GM19351 (cell line): ENCODE measurements at regions not wholly inside any gene's neighbourhood (a gene's known extent, or its start where the extent isn't known, plus 50 kb on each side); places are given as distances from the start of the nearest gene placed in this dataset.

Experiments
- ATAC-seq: cut with Tn5 transposase; IDR thresholded peaks from one replicate; pipeline ENCODE4 v1.9.1; 2021; ENCODE audit warnings: mild to moderate bottlenecking, moderate library complexity; ENCODE audit not compliant: unreplicated experiment

DNA sequence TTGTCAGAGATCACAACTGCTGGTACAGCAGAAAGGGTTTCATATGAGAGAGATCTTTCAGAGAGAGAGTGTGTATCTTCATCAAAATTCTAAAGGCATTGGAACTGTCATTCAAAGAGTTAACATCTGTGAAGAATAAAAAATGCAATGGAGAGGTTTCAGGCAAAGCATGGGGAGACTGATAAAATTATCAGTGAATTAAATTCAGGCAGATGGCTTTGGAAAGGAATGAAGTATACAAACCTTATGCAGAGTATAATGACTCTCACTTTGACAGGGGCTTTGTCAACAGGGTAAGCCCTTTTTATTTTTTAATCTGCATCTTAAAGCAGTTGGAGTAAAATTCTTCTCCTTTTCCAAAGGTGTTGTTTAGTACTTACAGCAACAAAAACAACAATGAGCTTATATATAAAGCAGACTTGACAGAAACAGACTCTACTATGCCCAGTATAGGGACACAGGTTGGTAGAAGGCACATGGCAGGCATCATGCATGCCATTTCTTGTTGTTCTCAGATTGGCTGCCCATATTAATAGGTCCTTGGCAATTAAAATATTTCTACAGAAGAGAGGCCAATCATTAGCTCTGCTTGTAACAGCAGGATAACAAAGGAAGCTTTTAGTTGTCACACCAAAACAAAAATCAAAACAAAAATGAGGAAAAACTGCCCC lies 54.9 kb upstream of the NXPH1 start:
- no peak for ATAC-seq

DNA sequence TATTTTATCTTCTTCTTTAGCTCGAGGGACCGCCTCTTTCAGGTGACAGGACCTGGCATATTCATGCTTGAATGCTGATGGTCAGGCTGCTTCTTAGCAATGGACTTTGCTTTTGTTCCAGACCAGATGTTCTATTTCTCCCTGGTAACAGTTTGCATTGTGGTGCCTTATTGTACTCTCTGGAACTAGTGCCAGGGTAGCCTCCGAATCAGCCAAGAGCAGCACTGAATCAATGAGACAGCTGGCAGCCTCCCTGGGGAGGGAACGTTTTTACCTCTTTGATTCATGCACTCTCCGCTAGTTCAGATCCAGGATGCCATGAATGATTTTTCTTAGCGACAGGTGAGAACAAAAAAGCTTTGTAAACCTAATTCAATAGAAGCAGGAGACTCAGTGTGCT lies 54.1 kb upstream of the NXPH1 start:
- no peak for ATAC-seq

GRCh38 chr7:8380130-8380529 lies 53.3 kb upstream of the NXPH1 start:
- no peak for ATAC-seq

- ATAC-seq, result no peak
These were observed 51.2 kb upstream of the NXPH1 start for GRCh38 chr7:8382004-8382730.
